HEK293 (cell line): ENCODE measurements at regions not wholly inside any gene's neighbourhood (a gene's known extent, or its start where the extent isn't known, plus 50 kb on each side); places are given as distances from the start of the nearest gene placed in this dataset.

Experiments used
- CTCF ChIA-PET: fragments of 350-600 bp; formaldehyde crosslinking; extraction: SDS; loops from one replicate; lab custom pipeline; 2021; ENCODE audit warnings: antibody characterized with exemption; lab: Yijun Ruan, JAX
- POLR2A ChIA-PET: fragments of 300-600 bp; formaldehyde crosslinking; extraction: SDS; loops from one replicate; lab custom pipeline; 2020; ENCODE audit warnings: antibody characterized with exemption, inconsistent platforms; lab: Yijun Ruan, JAX
- H3K27ac ChIP-seq: fragments of 200-500 bp; sonication (Bioruptor generic); 2 replicates; pipeline ENCODE4 v1.5.1; 2014; ENCODE audit warnings: low read depth, low read length, control low read depth, inconsistent platforms; ENCODE audit errors: extremely low read depth
- H3K36me3 ChIP-seq, 2 experiments: fragments of 200-500 bp in 1 of 2; sonication (Bioruptor generic) in 1 of 2; 1 replicate in 1 of 2; 2 replicates in 1 of 2; pipeline ENCODE4 v1.5.1; 2014 to 2017; ENCODE audit warnings: inconsistent platforms in 2 of 2, low read length in 2 of 2; ENCODE audit not compliant: control insufficient read depth in 2 of 2, insufficient read depth in 1 of 2
- H3K4me1 ChIP-seq: fragments of 200-500 bp; sonication (Bioruptor generic); 2 replicates; pipeline ENCODE4 v1.5.1; 2014; ENCODE audit warnings: mild to moderate bottlenecking, low read length, inconsistent platforms; ENCODE audit not compliant: control insufficient read depth, insufficient read depth
- H3K4me3 ChIP-seq: 2 replicates; pipeline ENCODE4 v1.5.1; 2011; ENCODE audit warnings: low read depth, mild to moderate bottlenecking, control low read depth, low read length, moderate library complexity
- H3K9me3 ChIP-seq: fragments of 200-500 bp; sonication (Bioruptor generic); 2 replicates; pipeline ENCODE4 v1.5.1; 2014; ENCODE audit warnings: low read depth, low read length, inconsistent platforms; ENCODE audit not compliant: control insufficient read depth, insufficient read depth
- ATF2 ChIP-seq: fragments of 450-650 bp; formaldehyde crosslinking; IDR thresholded peaks from 2 replicates; pipeline ENCODE4 v1.5.1; 2016; ENCODE audit warnings: missing biosample characterization, missing genetic modification characterization, low read depth
- IKZF3 ChIP-seq: fragments of 450-650 bp; IDR thresholded peaks from 2 replicates; pipeline ENCODE4 v1.5.0; 2018; ENCODE audit warnings: missing biosample characterization, mild to moderate bottlenecking, missing genetic modification characterization, moderate library complexity
- INSM2 ChIP-seq: fragments of 450-650 bp; formaldehyde crosslinking; IDR thresholded peaks from 2 replicates; pipeline ENCODE4 v1.5.1; 2016; ENCODE audit warnings: missing biosample characterization, missing genetic modification characterization
- KLF16 ChIP-seq: fragments of 450-650 bp; formaldehyde crosslinking; IDR thresholded peaks from 2 replicates; pipeline ENCODE4 v1.5.1; 2017; ENCODE audit warnings: missing biosample characterization, missing genetic modification characterization
- KLF8 ChIP-seq: fragments of 450-650 bp; formaldehyde crosslinking; IDR thresholded peaks from 2 replicates; pipeline ENCODE4 v1.5.1; 2016; ENCODE audit warnings: missing biosample characterization, missing genetic modification characterization
- SALL2 ChIP-seq: fragments of 450-650 bp; formaldehyde crosslinking; IDR thresholded peaks from 2 replicates; pipeline ENCODE4 v1.5.0; 2017; ENCODE audit warnings: missing biosample characterization, mild to moderate bottlenecking, missing genetic modification characterization, borderline replicate concordance
- TSHZ1 ChIP-seq: fragments of 450-650 bp; formaldehyde crosslinking; IDR thresholded peaks from 2 replicates; pipeline ENCODE4 v1.5.1; 2016; ENCODE audit warnings: missing biosample characterization, missing genetic modification characterization, borderline replicate concordance
- ZBTB1 ChIP-seq: fragments of 450-650 bp; formaldehyde crosslinking; IDR thresholded peaks from 2 replicates; pipeline ENCODE4 v1.5.1; 2016; ENCODE audit warnings: missing biosample characterization, missing genetic modification characterization
- ZNF10 ChIP-seq: fragments of 450-650 bp; formaldehyde crosslinking; IDR thresholded peaks from 2 replicates; pipeline ENCODE4 v1.5.1; 2017; ENCODE audit warnings: missing biosample characterization, missing genetic modification characterization
- ZNF155 ChIP-seq: fragments of 450-650 bp; formaldehyde crosslinking; IDR thresholded peaks from 2 replicates; pipeline ENCODE4 v1.5.1; 2016; ENCODE audit warnings: missing biosample characterization, missing genetic modification characterization
- ZNF274 ChIP-seq, 2 experiments: fragments of 200-500 bp in 1 of 2; fragments of 450-650 bp in 1 of 2; sonication (Bioruptor generic) in 1 of 2; formaldehyde crosslinking in 1 of 2; IDR thresholded peaks; 2 replicates each; pipeline versions ENCODE4 v1.5.1 to v1.6.1; 2014 to 2016; ENCODE audit warnings: borderline replicate concordance in 1 of 2, inconsistent platforms in 1 of 2, low read length in 1 of 2, missing biosample characterization in 1 of 2, missing genetic modification characterization in 1 of 2
- ZNF37A ChIP-seq: fragments of 450-650 bp; IDR thresholded peaks from 2 replicates; pipeline ENCODE4 v1.5.1; 2018; ENCODE audit warnings: missing biosample characterization, missing genetic modification characterization
- ZNF398 ChIP-seq: fragments of 450-650 bp; formaldehyde crosslinking; IDR thresholded peaks from 2 replicates; pipeline ENCODE4 v1.5.1; 2017; ENCODE audit warnings: missing biosample characterization, missing genetic modification characterization
- ZNF48 ChIP-seq: fragments of 450-650 bp; formaldehyde crosslinking; IDR thresholded peaks from 2 replicates; pipeline ENCODE4 v1.5.1; 2016; ENCODE audit warnings: missing biosample characterization, missing genetic modification characterization
- ZNF514 ChIP-seq: fragments of 450-650 bp; formaldehyde crosslinking; IDR thresholded peaks from 2 replicates; pipeline ENCODE4 v1.5.1; 2016; ENCODE audit warnings: missing biosample characterization, missing genetic modification characterization
- ZNF555 ChIP-seq: fragments of 450-650 bp; formaldehyde crosslinking; conservative IDR thresholded peaks from 2 replicates; pipeline ENCODE4 v1.5.1; 2017; ENCODE audit warnings: missing biosample characterization, mild to moderate bottlenecking, missing genetic modification characterization, inconsistent platforms
- ZNF677 ChIP-seq: fragments of 450-650 bp; IDR thresholded peaks from 2 replicates; pipeline ENCODE4 v1.5.0; 2018; ENCODE audit warnings: missing biosample characterization, mild to moderate bottlenecking, missing genetic modification characterization, moderate library complexity
- ZNF76 ChIP-seq: fragments of 450-650 bp; formaldehyde crosslinking; IDR thresholded peaks from 2 replicates; pipeline ENCODE4; 2016; ENCODE audit warnings: low read depth, missing biosample characterization, missing genetic modification characterization, borderline replicate concordance
- ZNF776 ChIP-seq: fragments of 450-650 bp; formaldehyde crosslinking; IDR thresholded peaks from 2 replicates; pipeline ENCODE4 v1.5.0; 2017; ENCODE audit warnings: missing biosample characterization, missing genetic modification characterization, borderline replicate concordance
- ZNF791 ChIP-seq: fragments of 450-650 bp; formaldehyde crosslinking; IDR thresholded peaks from 2 replicates; pipeline ENCODE4 v1.5.1; 2016; ENCODE audit warnings: missing biosample characterization, missing genetic modification characterization
- ZSCAN16 ChIP-seq: fragments of 450-650 bp; formaldehyde crosslinking; IDR thresholded peaks from 2 replicates; pipeline ENCODE4 v1.5.1; 2016; ENCODE audit warnings: missing biosample characterization, missing genetic modification characterization
- ZSCAN30 ChIP-seq: fragments of 450-650 bp; IDR thresholded peaks from 2 replicates; pipeline ENCODE4 v1.5.1; 2018; ENCODE audit warnings: missing biosample characterization, mild to moderate bottlenecking, missing genetic modification characterization, moderate library complexity
- TF ChIP-seq, protein P1 (sequence below): fragments of 450-650 bp; formaldehyde crosslinking; IDR thresholded peaks from 2 replicates; pipeline ENCODE4 v1.5.1; 2016; ENCODE audit warnings: missing biosample characterization, missing genetic modification characterization

GRCh38 chr4:156195914-156196313 lies 242.2 kb upstream of the CTSO start:
- no peak for TF ChIP-seq ZNF76
- no peak for TF ChIP-seq IKZF3 (tag by site-specific recombination)
- TF ChIP-seq ZNF10 = no peak
- TF ChIP-seq ZSCAN30 (tag by site-specific recombination) = no peak
- no peak for TF ChIP-seq ZNF398
- TF ChIP-seq ZNF677 (tag by site-specific recombination) = no peak
- no peak for TF ChIP-seq ZBTB1 (tag by site-specific recombination)
- TF ChIP-seq ZNF155 (tag by site-specific recombination) = no peak
- no peak overlapping the region for H3K27ac ChIP-seq
- no peaks in the 10 kb centered on the region for H3K9me3 ChIP-seq
- ChIA-PET CTCF (interaction anchor here (0.7 kb wide), 2 partner anchors 986 to 1258 kb away, joined by 3 read pairs; no protein-coding TSS in a partner anchor), POLR2A (no interaction called here)
- no peak overlapping the region for H3K4me3 ChIP-seq
- H3K36me3 ChIP-seq = no peaks in the 10 kb centered on the region
- H3K4me1 ChIP-seq = no peaks in the 10 kb centered on the region

DNA sequence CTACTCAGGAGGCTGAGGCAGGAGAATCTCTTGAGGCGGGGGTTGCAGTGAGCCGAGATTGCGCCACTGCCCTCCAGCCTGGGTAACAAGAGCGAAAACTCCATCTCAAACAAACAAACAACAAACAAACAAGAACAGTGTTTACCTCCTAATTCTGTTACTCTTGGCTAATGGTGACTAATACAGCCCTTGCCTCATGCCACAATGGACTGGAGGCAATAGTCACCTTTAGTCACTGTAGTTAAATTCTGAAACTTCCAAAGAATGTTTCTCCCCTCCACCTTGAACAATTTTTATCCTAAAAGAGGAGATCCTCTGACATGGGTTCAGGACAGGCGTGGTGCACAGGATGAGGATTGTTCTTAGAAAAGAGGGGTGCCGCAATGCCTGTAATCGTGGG lies 241.2 kb upstream of the CTSO start:
- no peak overlapping the region for H3K4me3 ChIP-seq
- CTCF ChIA-PET = no interaction called here
- H3K4me1 ChIP-seq = no peaks in the 10 kb centered on the region
- TF ChIP-seq ZNF274 (IDR thresholded peaks at IDR 0.05; ENCODE audit: low read length) = no peak
- no peak for TF ChIP-seq ZNF274 (tag by site-specific recombination; IDR thresholded peaks at IDR 0.05; ENCODE audit: borderline replicate concordance)
- no peak for TF ChIP-seq ZNF776 (tag by site-specific recombination)
- TF ChIP-seq ZNF791 = no peak
- TF ChIP-seq ZNF48 (tag by site-specific recombination) = no peak
- TF ChIP-seq, protein P1, sequence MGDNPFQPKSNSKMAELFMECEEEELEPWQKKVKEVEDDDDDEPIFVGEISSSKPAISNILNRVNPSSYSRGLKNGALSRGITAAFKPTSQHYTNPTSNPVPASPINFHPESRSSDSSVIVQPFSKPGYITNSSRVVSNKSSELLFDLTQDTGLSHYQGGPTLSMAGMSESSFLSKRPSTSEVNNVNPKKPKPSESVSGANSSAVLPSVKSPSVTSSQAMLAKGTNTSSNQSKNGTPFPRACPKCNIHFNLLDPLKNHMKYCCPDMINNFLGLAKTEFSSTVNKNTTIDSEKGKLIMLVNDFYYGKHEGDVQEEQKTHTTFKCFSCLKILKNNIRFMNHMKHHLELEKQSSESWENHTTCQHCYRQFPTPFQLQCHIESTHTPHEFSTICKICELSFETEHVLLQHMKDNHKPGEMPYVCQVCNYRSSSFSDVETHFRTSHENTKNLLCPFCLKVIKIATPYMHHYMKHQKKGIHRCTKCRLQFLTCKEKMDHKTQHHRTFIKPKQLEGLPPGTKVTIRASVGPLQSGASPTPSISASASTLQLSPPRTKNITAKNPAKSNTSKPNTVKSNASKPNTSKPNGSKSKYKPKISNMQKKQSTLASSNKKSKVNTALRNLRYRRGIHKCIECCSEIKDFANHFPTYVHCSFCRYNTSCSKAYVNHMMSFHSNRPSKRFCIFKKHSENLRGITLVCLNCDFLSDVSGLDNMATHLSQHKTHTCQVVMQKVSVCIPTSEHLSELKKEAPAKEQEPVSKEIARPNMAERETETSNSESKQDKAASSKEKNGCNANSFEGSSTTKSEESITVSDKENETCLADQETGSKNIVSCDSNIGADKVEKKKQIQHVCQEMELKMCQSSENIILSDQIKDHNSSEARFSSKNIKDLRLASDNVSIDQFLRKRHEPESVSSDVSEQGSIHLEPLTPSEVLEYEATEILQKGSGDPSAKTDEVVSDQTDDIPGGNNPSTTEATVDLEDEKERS (tag by site-specific recombination) = no peak
- TF ChIP-seq KLF16 (tag by site-specific recombination) = no peak
- no peak for TF ChIP-seq ZNF37A (tag by site-specific recombination)
- TF ChIP-seq TSHZ1 (tag by site-specific recombination) = no peak
- no peak for TF ChIP-seq KLF8 (tag by site-specific recombination)
- TF ChIP-seq INSM2 = no peak
- TF ChIP-seq ZNF555 (tag by site-specific recombination) = no peak
- TF ChIP-seq ZSCAN16 = no peak
- TF ChIP-seq ZNF514 = no peak
- TF ChIP-seq ATF2 = no peak
- no peak for TF ChIP-seq SALL2 (tag by site-specific recombination)
- TF ChIP-seq, all 188 proteins: peak for 0
- H3K9me3 ChIP-seq = no peaks in the 10 kb centered on the region
- POLR2A ChIA-PET = no interaction called here
- no peak overlapping the region for H3K27ac ChIP-seq
- H3K36me3 ChIP-seq = no peaks in the 10 kb centered on the region
